GM03348 (cell line): ENCODE measurements at regions not wholly inside any gene's neighbourhood (a gene's known extent, or its start where the extent isn't known, plus 50 kb on each side); places are given as distances from the start of the nearest gene placed in this dataset.

Experiments
- DNase-seq: peaks from one replicate; pipeline ENCODE4 v3.0.0; 2012; ENCODE audit warnings: low spot score

GRCh38 chr4:179583221-179583620 is 2141.0 kb upstream of the AGA start:
- DNase-seq: no peak

- DNase-seq: no peak
These were observed 2141.9 kb upstream of the AGA start for GRCh38 chr4:179584101-179584500.

DNA sequence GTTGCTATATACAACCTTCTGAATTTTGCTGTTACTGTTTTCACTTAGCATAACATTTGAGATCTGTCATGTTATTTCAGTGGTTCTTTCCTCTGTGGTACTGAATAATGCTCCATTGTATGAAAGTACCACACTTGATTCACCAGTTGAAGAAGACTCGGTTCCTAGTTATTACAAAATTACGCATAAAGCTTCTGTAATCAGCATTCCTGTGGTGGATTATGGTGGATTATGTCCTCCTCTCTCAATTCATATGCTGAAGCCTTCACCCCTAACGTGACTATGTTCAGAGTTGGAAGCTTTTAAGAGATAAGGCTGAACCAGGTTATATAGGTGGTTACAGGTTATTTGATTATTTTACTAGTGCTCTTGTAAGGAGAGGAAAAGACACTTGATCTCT is 2143.5 kb upstream of the AGA start:
- DNase-seq: no peak

DNA sequence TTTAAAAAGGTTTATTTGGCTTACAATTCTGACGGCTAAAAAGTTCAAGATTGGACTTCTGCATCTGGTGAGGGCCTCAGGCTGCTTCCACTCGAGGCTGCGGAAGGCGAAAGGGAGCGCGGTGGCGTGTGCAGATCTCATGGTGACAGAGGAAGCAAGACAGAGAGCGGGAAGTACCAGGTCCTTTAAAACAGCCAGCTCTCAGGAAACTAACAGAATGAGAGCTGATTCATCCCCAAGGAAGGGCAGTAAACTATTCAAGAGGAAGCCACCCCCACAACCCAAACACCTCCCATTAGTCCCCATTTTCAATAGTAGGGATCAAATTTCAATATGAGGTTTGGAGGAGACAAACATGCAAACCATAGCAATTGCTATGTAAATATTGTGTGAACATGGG is 2144.2 kb upstream of the AGA start:
- DNase-seq: no peak

DNA sequence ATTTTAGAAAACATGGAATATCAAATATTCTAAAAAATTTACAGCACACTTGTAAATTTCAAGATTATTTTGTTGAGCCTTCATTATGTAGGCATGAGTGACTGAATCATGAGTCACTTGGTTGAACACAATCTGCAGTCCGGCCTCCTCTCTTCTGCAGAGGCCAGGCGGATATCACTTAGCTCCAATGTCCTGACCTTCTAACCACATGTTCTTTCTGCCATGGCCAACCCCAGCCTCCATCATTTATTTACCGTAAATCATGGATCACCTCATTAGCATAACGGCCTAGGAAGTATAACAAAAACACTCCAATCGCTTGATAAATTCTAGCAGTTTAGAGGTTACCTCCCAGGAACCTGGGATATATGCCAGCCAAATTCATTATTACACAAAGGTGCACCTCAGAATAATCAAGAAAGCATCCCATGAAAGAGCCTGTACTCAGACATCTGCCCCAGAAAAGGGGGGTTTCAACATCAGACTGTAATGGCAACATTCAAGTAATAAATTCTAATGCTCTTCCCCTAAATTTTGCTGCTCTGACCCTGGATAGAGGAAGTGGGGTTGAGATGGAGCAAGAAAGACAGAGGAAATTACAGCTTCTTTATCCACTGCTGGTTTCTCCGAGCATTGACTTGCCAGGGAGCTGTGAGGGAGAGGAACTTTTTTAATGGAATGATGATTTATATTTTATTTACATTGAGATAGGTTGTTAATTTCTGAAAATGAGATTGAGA is 2153.6 kb upstream of the AGA start:
- DNase-seq: no peak

GRCh38 chr4:179596621-179597020 is 2154.4 kb upstream of the AGA start:
- no peak for DNase-seq

DNA sequence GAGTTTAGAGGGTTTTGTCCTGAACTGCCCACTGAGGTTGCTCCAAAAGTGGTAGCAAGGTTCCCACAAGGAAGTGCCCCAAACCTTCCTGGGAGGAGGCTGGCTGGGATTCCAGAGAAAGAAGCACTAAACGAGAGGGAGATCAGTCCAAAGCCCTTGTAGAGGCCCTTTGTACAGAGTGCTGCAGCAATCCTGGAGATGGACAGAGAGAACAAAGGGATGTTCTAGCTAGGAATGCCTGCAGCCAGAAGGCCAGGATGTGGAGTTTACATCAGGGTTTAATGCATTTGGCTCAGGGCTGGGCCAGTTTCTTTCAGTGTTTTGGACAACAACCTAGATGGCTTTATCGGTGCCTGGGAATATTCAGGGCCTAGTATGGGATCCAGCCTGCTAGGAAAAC is 2155.1 kb upstream of the AGA start:
- DNase-seq: no peak

GRCh38 chr4:179601671-179602070 is 2159.4 kb upstream of the AGA start:
- no peak for DNase-seq

- no peak for DNase-seq
These were observed 2163.0 kb upstream of the AGA start for GRCh38 chr4:179605196-179605595.

- no peak for DNase-seq
These were observed 2164.8 kb upstream of the AGA start for GRCh38 chr4:179607003-179607402.

- DNase-seq: no peak
These were observed 2173.5 kb upstream of the AGA start for GRCh38 chr4:179615704-179616103.

GRCh38 chr4:179618966-179619365 is 2176.7 kb upstream of the AGA start:
- DNase-seq: no peak

GRCh38 chr4:179624768-179625181 is 2182.5 kb upstream of the AGA start:
- no peak for DNase-seq

GRCh38 chr4:179625406-179625805 is 2183.2 kb upstream of the AGA start:
- DNase-seq: no peak

- DNase-seq: no peak
These were observed 2184.4 kb upstream of the AGA start for GRCh38 chr4:179626687-179627086.

- no peak for DNase-seq
These were observed 2189.1 kb upstream of the AGA start for GRCh38 chr4:179631321-179631720.

DNA sequence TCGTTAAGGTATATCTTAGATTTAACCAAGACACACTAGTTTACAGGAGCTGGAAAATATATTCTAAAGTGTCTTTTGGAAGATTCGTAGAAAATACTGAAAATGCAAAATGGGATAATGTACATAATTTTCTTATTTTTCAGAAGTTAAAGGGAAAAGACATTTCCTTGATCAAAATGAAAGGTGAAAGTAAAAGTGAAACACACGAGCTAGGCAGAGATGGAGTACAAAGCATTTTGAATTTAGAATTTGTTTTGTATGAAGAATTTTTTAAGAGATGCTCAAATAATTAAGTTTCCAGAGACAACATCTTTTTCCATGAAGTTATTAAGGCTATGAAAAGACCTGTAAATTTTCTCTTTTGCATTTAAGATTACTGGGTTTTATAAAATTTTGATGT is 2192.6 kb upstream of the AGA start:
- DNase-seq: no peak

DNA sequence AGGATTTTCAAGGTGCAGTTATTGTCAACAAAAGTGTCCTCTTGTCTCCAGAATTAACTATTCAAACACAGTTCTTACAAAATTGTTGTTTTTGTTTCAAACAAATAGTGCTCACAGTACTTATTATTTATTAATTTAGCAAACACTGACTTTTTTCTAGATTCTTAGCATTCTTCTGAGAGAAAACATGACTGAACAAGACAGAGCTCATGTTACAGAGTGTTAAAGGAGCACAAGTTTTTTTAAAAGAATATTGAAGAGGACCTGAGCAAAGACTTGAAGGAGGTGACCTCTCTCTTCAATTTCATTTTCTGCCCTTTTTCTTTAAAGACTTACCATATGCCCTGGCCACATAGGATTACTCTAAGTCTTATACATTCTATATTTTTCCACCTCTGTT is 2220.3 kb upstream of the AGA start:
- no peak for DNase-seq

GRCh38 chr4:179663641-179664429 is 2221.6 kb upstream of the AGA start:
- no peak for DNase-seq

DNA sequence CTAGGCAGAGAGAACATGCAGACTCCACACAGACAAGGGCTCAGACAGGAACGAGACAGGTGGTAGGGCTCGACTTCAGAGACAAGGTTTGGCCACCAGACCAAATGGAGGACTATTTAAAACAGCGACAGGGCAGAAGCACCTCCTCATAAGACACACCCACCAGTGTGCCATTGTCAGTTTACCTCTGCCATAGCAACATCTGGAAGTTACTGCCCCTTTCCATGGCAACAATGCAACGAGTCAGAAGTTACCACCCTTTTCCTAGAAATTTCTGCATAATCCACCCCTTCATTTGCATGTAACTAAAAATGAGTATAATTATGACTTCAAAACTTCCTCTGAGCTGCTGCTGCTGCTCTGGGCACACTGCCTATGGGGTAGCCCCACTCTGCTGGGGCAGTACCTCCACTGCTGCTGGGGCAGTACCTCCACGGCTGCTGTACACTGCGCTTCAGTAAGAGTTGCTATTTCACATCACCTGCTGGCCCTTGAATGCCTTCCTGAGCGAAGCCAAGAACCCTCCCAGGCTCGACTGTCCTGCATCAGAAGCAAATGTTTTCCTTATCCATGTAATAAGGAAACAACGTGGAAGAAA is 2222.3 kb upstream of the AGA start:
- no peak for DNase-seq

- no peak for DNase-seq
These were observed 2224.0 kb upstream of the AGA start for GRCh38 chr4:179666226-179666625.

GRCh38 chr4:179671609-179672008 is 2229.4 kb upstream of the AGA start:
- no peak for DNase-seq

GRCh38 chr4:179678093-179678814 is 2236.0 kb upstream of the AGA start:
- DNase-seq: no peak
